GM12892 (cell line): ENCODE measurements at regions not wholly inside any gene's neighbourhood (a gene's known extent, or its start where the extent isn't known, plus 50 kb on each side); places are given as distances from the start of the nearest gene placed in this dataset.

Source experiments
- POLR2A ChIP-seq: IDR thresholded peaks from 2 replicates; pipeline ENCODE4 v1.6.1; 2011; ENCODE audit warnings: low read depth, low read length, control low read depth
- POLR2AphosphoS5 ChIP-seq: IDR thresholded peaks from 2 replicates; pipeline ENCODE4 v1.6.1; 2011; ENCODE audit warnings: low read depth, low read length, control low read depth

DNA sequence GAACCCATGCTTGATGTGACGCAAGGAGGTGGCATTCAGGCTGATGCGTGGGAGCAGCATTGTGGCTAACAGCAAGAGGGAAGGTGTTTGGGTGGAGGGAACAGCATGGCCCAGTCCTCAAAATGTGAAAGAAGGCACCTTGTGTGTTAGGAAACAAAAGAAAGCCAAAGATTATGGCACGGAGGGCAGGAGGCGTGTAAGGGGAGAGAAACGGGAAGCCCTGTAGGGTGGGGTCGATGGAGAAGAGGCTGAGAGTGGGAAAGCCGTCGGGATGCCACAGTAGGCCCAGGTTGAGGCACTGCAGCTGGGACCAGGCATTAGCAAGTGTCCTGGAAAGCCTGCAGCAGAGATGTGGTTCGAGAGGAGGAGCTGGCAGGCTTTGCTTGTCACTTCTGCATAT lies 241.1 kb downstream of the GADD45G start:
- no peak for TF ChIP-seq POLR2A
- TF ChIP-seq POLR2AphosphoS5 = no peak
